ENCODE measurements at regions not wholly inside any gene's neighbourhood (a gene's known extent, or its start where the extent isn't known, plus 50 kb on each side); places are given as distances from the start of the nearest gene placed in this dataset.

DNA sequence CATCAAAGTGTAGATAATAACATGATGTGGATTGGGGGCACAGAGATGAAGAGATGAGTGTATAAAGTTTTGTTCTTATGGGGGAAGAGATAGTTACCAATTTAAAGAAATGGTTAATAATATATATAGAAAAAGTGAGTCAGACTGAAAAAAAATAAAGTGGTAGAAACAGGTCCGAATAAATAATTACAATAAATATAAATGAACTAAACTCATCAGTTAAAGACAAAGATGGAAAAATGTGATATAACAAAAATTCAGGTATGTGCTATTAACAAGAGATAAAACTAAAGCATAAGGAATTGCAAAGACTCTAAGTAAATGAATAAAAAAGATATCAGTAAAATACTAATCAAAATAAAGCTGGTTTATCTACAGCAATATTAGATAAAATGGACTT is 61.1 kb upstream of the KPNA3 start:
- TF ChIP-seq, protein P1, sequence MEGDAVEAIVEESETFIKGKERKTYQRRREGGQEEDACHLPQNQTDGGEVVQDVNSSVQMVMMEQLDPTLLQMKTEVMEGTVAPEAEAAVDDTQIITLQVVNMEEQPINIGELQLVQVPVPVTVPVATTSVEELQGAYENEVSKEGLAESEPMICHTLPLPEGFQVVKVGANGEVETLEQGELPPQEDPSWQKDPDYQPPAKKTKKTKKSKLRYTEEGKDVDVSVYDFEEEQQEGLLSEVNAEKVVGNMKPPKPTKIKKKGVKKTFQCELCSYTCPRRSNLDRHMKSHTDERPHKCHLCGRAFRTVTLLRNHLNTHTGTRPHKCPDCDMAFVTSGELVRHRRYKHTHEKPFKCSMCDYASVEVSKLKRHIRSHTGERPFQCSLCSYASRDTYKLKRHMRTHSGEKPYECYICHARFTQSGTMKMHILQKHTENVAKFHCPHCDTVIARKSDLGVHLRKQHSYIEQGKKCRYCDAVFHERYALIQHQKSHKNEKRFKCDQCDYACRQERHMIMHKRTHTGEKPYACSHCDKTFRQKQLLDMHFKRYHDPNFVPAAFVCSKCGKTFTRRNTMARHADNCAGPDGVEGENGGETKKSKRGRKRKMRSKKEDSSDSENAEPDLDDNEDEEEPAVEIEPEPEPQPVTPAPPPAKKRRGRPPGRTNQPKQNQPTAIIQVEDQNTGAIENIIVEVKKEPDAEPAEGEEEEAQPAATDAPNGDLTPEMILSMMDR (IDR thresholded peaks at IDR 0.05): no peak
- no peak for TF ChIP-seq POLR2A (IDR thresholded peaks at IDR 0.05)

All from ovary (tissue), 3 donors.